ENCODE measurements at regions not wholly inside any gene's neighbourhood (a gene's known extent, or its start where the extent isn't known, plus 50 kb on each side); places are given as distances from the start of the nearest gene placed in this dataset.

DNA sequence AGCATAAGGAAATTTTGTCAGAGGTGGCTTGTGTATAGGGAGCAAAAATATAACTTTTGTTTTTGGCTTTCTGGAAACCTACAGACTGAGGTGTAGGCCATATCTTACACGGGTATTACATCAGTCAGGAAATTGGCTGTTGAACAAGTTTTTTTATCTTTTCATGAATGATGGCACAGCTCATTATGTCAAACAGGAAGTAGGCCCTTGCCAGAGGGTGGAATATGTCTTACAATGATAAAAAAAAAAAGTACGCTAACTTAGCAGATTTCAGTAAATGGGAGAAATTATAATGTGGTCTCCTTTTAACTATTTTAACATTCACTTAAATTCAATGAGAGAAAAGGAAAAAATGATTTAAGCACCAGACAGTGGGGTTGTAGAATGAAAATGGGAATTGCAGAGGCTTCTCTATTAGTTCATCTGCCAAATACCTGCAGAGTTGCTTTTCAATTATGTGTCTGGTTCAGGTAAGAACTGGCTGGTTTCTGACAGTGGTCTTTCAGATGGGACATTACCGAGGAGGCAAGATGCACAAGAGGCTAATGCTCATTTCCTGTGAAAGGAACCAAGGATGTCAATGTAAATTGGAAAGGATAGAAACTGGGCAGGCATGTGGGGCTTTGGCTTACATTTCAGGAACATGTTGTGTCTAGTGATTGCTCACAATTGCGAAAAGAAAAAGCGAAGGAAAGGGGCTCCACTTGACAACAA, 169.9 kb downstream of the NNT start:
- TF ChIP-seq YY1 (IDR thresholded peaks at IDR 0.05; ENCODE audit: insufficient read depth, insufficient read length): no peak
- TF ChIP-seq ZNF274 (IDR thresholded peaks at IDR 0.05; ENCODE audit: low read depth, low read length): no peak
- no peak for TF ChIP-seq SUZ12 (IDR thresholded peaks at IDR 0.05; ENCODE audit: extremely low read depth, insufficient read depth, insufficient read length)

All from NT2/D1 (cell line).